NB4 (cell line): ENCODE measurements at regions not wholly inside any gene's neighbourhood (a gene's known extent, or its start where the extent isn't known, plus 50 kb on each side); places are given as distances from the start of the nearest gene placed in this dataset.

Source experiments
- CTCF ChIP-seq: IDR thresholded peaks from one replicate; pipeline ENCODE4 v1.5.1; 2012; ENCODE audit warnings: low read depth, low read length
- POLR2A ChIP-seq: IDR thresholded peaks from 2 replicates; pipeline ENCODE4 v1.6.1; 2011; ENCODE audit warnings: mild to moderate bottlenecking; ENCODE audit not compliant: insufficient read length; ENCODE audit errors: extremely low read depth

DNA sequence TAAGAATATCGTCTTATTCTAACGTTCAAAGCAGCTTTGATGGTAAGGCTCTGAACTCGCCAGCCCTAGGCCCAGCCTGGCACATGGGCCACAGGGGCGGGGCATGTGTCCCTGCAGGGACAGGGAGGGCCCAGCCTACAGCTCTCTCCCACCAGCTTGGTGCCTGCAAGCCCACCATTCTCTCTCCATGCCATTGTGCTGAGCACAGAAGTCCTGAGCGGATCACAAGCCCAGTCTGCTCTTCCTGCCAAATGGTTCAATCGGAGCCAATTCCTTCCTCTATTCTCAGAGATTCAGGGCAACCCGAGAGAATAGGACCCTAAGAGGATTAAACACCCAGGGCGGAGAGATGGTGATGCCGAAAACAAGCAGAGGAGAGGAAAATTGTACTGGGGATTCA lies 50.3 kb upstream of the APCDD1 start:
- TF ChIP-seq CTCF (no peak), POLR2A (no peak)
